ENCODE measurements at regions not wholly inside any gene's neighbourhood (a gene's known extent, or its start where the extent isn't known, plus 50 kb on each side); places are given as distances from the start of the nearest gene placed in this dataset.

GRCh38 chr22:27441706-27442475 is 359.7 kb downstream of the MN1 start:
- DNase-seq (ENCODE audit: low read depth): no peak

- no peak for DNase-seq (ENCODE audit: low read depth)
Measured at GRCh38 chr22:27443306-27443705, 358.2 kb downstream of the MN1 start.

- DNase-seq (ENCODE audit: low read depth): no peak
Measured at GRCh38 chr22:27445881-27446280, 355.7 kb downstream of the MN1 start.

GRCh38 chr22:27447289-27447688 is 354.3 kb downstream of the MN1 start:
- no peak for DNase-seq (ENCODE audit: low read depth)

- no peak for DNase-seq (ENCODE audit: low read depth)
Measured at GRCh38 chr22:27450448-27450847, 351.1 kb downstream of the MN1 start.

GRCh38 chr22:27452245-27452644 is 349.3 kb downstream of the MN1 start:
- no peak for DNase-seq (ENCODE audit: low read depth)

- DNase-seq (ENCODE audit: low read depth): no peak
Measured at GRCh38 chr22:27452922-27453321, 348.6 kb downstream of the MN1 start.

GRCh38 chr22:27453725-27454124 is 347.8 kb downstream of the MN1 start:
- DNase-seq (ENCODE audit: low read depth): no peak

GRCh38 chr22:27454807-27455450 is 346.6 kb downstream of the MN1 start:
- no peak for DNase-seq (ENCODE audit: low read depth)

- no peak for DNase-seq (ENCODE audit: low read depth)
Measured at GRCh38 chr22:27455526-27455925, 346.0 kb downstream of the MN1 start.

- peak; percentile 87 for DNase-seq (ENCODE audit: low read depth)
Measured at GRCh38 chr22:27456696-27457503, 344.7 kb downstream of the MN1 start.

GRCh38 chr22:27459999-27460398 is 341.6 kb downstream of the MN1 start:
- DNase-seq (ENCODE audit: low read depth): no peak

- peak; percentile 44 for DNase-seq (ENCODE audit: low read depth)
Measured at GRCh38 chr22:27460591-27461347, 340.8 kb downstream of the MN1 start.

- DNase-seq (ENCODE audit: low read depth): peak; percentile 88
Measured at GRCh38 chr22:27461470-27461869, 340.1 kb downstream of the MN1 start.

GRCh38 chr22:27462190-27462589 is 339.4 kb downstream of the MN1 start:
- no peak for DNase-seq (ENCODE audit: low read depth)

GRCh38 chr22:27463121-27463660 is 338.4 kb downstream of the MN1 start:
- no peak for DNase-seq (ENCODE audit: low read depth)

GRCh38 chr22:27466229-27466628 is 335.3 kb downstream of the MN1 start:
- no peak for DNase-seq (ENCODE audit: low read depth)

GRCh38 chr22:27466778-27467438 is 334.6 kb downstream of the MN1 start:
- no peak for DNase-seq (ENCODE audit: low read depth)

- DNase-seq (ENCODE audit: low read depth): no peak
Measured at GRCh38 chr22:27467711-27468110, 333.8 kb downstream of the MN1 start.

- no peak for DNase-seq (ENCODE audit: low read depth)
Measured at GRCh38 chr22:27468712-27469111, 332.8 kb downstream of the MN1 start.

GRCh38 chr22:27470169-27470772 is 331.3 kb downstream of the MN1 start:
- DNase-seq (ENCODE audit: low read depth): no peak

All from Daoy (cell line).